Non-pigmented ciliary epithelial cell (primary cell): ENCODE measurements at regions not wholly inside any gene's neighbourhood (a gene's known extent, or its start where the extent isn't known, plus 50 kb on each side); places are given as distances from the start of the nearest gene placed in this dataset.
"Not testable (repeated sequence)": the region's sequence is repeated elsewhere in the genome, so short reads cannot be mapped to it uniquely, and the experiment has no call there.

Experiments
- DNase-seq: peaks from one replicate; pipeline ENCODE4 v3.0.0-alpha.2; 2010; ENCODE audit warnings: low read depth

DNA sequence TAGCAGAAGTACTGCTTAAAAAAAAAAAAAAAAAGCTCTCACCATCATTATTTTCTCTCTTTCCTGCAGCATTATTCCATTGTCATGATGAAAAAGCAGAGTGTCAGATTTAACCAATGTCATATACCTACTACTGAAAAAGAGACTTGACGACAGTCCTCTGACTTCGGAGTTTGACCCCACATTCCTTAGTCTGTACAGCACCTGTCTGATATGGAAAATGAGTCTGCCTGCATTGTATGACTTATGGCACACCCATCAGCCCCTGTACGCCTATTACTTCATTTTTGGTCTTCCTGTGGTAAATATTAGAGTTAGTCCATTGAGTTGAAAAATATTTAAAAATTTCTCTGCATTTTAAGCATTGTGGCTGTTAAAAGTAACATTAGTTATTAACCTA lies 54.5 kb upstream of the NOX4 start:
- DNase-seq = no peak

DNA sequence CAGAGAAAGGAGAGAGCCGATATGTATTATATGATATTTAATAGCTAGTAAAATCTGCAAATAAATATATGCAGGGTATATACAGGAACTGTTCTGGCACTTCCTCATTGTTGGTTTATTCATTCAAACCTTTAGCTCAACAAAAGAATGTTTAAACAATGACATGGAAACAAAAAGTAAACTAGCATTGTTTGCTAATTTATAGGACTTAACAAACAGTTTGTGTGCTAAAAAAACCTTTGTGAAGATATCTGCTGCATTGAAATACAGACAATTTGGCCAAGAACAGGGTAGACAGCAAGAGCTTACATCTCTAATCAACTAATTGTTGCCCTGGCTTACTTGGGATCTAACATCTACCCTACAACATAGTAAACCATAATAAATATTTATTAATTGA lies 64.6 kb upstream of the NOX4 start:
- DNase-seq = not testable (repeated sequence)

DNA sequence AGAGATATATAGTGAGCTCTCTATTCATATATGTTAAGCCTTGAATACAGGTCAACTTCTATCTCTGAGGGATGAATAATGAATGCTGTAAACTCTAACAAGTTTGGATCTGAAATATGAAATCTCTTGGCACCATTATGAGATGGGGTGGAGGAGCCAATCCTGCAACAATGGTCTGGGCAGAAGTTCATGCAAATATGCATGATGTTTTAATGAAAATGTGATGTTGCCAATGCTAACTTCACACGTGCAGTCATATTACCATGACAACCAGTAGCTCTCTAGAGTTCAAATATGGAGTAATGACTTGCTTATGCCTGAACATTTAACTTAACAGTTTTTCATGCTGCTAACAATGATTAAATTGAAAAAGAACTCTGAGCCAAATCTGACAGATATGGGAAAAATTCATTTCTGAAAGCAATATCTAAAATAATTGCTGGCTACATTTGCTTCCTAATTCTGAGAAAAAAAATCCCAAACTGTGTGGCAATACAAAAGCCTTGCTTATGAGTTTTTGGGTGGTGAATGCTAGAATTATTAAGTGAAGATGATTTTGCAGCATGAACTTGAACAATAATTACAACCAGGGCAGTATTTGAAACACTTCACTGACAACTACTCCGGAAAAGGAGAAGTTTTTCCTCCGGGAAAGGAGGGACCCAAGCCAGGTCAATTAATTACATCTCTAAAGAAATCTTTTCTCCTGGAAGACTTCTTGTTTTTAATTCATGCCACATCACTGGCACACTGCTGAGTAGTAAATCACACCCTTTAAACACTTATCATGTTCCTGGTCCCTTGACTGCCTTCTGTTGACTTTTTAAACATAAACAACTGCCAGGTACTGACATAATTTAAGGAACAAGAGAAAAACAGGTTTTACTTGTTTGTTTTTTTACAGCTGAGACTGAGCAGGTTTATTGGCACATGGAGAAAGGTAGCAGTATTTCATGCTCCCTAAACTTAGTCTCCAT lies 65.8 kb upstream of the NOX4 start:
- DNase-seq = not testable (repeated sequence)

DNA sequence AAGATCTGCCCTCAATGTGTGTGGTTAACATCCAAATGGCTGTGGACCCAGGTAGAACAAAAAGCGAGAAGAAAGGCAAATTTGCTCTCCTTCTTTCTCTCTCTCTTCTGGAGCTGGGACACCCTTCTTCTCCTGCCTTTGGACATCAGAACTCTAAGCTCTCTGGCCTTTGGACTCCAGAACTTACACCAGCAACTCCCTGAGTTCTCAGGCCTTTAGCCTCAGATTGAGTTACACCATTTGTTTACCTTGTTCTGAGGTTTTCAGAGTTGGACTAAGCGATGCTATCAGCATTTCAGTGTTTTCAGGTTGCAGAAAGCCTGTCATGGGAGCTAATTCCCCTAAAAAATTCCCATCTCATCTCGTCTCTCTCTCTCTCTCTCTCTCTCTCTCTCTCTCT lies 69.4 kb upstream of the NOX4 start:
- not testable (repeated sequence) for DNase-seq

DNA sequence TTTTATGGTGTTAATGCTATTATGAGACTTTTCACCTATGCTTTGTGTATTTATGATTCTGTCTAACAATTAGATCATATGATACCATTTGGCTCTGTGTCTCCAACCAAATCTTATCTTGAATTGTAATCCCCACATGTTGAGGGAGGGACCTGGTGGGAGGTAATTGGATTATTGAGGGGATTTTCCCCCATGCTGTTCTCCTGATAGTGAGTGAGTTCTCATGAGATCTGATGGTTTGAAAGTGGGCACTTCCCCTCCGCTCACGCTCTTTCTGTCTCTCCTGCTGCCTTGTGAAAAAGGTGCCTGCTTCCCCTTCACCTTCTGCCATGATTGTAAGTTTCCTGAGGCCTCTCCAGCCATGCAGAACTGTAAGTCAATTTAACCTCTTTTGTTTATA lies 71.6 kb upstream of the NOX4 start:
- not testable (repeated sequence) for DNase-seq

DNA sequence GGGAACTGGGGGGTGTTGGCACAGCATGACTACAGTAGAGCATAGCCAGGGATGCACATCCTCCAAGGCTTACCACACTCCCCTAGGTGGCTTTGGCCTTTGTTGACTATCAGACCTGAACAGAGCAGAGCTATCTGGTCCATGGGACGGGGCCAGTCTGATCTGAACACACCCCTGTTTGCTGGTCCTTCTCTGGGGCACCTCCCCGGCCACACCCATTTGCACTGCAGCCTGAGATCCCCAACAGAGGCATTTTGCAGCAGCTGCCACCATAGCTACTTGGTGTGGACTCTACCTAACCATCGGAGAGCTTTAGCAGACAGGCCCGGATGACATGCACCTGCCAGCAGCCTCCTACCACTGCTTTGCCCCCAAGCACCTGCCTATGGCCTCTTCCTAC lies 75.8 kb upstream of the NOX4 start:
- no peak for DNase-seq

DNA sequence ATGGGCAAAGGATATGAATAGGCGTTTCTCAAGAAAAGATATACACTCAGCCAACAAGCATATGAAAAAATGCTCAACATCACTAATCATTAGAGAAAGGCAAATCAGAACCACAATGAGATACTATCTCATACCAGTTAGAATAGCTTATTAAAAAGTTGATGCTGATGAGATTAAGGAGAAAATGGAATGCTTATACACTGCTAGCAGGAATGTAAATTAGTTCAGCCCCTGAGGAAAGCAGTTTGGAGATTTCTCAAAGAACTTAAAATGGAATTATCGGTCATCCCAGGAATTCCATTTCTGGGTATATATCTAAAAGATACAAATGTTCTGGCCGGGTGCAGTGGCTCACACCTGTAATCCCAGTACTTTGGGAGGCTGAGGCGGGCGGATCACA lies 78.2 kb upstream of the NOX4 start:
- not testable (repeated sequence) for DNase-seq

DNA sequence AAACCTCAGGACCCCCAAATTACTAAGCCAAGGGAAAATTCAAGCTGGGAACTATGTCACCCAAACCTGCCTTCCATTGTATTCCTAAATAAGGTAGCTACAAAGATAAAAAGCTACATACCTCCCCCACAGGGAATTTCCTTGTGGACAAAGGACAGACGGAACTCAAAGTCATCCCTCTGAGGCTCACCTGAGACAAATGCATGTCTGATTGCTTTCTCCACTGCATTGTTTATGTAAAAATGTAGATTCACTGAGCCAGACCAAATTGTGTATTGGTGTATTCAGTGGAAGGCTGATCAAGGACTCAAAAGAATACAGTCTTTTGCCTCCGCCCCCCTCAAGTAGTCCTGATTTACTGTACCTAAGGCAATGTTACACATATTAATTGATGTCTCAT lies 80.5 kb upstream of the NOX4 start:
- not testable (repeated sequence) for DNase-seq

DNA sequence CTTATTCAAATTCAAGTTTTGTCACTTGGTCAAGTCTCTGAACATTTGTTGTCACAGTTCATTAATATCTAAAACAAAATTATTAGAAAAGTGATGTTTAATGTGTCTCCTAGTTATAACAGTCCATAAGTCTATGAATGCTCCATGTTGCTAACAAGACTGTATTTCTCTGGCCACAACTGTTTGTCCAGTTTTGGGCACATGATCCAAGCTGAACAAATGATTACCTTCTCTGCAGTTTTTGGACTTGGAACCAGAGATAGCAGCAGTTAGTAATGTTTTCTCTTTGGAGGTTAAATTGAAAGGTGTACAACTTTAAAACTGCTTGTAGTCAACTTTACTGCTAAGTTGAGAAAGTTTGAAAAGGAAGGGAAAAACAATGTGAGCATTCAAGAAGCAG lies 84.7 kb upstream of the NOX4 start:
- DNase-seq = not testable (repeated sequence)

DNA sequence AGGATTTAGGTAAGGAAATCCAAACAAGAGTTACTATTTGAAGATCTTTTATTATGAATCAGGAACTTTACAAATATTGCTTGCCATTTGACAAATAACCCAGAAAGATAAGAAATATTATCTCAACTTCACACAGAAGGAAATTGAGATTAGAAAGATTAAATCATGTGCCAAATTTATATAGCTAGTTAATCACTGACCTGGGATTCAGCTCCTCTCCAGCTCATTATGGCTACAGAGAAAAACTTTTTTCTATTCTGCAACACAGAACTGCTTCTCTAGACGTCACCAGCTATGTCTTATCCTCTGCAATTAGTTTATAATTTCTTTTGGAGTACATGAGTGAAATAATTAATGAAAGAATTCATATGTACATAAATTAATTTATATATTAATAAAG lies 86.3 kb upstream of the NOX4 start:
- not testable (repeated sequence) for DNase-seq

DNA sequence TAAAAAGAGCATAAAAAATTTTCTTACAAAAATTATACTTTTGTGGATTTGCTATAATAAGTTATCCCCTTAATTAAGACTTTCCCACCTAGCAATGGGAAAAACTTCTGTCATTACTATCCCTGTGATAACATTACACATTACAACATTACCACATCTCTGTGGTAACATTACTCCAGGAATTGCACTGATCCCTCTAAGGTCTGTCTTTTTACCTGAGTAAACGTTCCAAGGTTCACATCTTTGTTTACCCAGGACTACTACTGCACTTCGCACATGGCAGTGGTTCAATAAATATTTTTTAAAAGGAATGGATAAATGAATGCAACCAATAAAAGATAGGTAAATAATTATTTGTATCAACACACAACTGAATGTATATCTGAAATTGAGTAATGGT lies 92.4 kb upstream of the NOX4 start:
- DNase-seq = no peak

DNA sequence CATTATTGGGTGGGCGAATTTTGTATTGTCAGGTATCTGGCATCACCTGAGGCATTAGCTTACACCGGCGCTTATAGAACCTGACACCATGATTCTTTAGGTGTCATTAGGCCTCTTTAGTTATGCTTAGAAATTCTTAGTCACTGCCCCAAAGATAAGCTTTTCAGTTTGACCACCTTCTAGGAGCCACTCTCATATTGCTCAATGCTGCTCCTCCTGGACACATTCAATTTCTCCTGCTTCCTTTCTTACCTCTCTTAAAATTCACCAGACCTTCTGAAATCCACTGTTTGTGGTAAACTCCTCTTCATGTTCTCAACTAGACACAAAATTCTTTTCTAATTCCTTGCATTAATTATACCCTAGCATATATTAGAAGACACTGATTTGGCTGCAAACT lies 93.9 kb upstream of the NOX4 start:
- not testable (repeated sequence) for DNase-seq

DNA sequence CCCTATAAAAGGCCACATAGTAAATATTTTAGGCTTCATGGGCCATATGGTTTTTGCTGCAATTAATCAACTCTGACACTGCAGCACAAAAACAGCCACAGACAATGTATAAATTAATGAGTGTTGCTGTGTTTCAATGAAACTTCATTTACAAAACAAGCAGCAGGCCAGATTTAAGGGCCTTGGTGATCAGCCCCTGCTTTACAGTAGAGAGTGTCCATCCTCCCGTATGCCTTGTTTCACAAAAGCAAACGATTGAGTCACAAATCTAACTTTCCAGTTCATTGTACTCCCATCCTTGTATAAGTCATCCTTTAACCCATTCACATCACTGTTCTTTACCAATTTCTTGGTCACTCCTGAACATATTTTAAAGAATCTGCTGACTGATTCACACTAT lies 94.3 kb upstream of the NOX4 start:
- DNase-seq = not testable (repeated sequence)

DNA sequence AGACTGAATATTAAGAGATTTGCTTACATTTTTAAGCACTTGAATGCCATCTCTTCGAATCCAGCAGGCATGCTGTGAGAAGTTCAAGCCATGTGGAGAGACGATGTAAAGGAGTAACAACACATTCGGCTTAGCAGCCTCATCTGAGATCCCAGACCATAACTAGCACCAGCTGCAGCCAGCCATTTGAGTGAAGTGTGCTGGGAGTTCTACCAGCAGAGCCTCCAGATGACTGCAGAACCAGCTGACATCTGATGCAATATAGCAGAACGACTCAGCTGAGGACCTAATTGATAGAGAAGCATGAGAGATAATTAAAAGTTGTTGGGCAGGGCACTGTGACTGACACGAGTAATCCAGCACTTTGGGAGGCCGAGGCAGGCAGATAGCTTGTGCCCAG lies 98.2 kb upstream of the NOX4 start:
- DNase-seq = not testable (repeated sequence)

DNA sequence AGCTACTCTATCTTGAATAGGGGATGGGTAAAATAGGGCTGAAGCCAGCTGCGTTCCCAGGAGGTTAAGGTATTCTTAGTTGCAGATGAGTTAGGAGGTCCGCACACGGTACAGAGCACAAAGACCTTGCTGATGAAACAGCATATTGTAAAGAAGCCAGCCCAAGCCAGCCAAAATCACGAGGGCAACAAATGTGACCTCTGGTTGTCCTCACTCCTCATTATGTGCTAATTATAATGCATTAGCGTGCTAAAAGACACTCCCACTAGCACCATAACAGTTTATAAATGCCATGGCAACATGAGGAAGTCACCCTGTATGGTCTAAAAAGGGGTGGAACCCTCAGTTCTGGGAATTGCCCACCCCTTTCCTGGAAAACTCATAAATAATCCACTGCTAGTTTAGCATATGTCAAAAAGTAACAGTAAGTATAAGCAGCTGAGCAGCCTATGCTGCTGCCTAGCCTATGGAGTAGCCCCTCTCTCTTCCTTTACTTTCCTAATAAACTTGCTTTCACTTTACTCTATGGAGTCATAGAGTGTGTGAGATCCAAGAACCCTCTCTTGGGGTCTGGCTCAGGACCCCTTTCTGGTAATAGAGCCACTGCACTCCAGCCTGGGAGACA lies 98.9 kb upstream of the NOX4 start:
- not testable (repeated sequence) for DNase-seq

DNA sequence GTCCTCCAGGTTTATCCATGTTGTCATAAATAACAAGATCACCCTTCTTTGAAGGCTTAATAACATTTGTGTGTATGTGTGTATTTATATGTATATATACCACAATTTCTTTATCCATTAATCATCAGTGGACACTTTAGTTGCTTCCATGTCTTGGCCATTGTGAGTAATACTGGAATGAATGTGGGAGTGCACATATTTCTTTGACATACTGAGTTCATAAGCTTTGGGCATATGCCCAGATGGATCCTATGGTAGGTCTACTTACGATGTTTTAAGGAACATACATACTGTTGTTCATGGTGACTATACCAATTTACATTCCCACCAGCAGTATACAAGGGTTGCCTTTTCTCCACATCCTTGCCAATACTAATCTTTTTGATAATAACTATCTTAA lies 108.8 kb upstream of the TRIM77 start:
- DNase-seq = peak; percentile 73

DNA sequence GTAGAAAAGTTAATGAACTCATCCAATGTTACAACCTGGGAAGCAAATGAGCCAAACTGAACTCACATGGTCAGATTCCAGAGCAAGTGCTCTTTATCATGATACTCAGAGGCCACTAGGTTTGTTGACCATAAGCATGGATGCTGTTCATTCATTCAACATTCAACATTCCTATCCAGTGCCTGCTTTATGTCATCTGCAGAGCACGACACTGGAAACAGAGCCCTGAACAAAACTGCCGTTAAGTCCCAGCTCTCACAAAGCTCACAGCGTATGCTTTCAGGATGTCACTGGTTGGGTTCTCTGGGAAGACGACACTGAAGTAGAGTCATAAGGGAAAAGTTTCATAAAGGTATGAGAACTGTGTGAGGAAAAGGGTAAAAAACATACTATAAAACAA lies 105.8 kb upstream of the TRIM77 start:
- no peak for DNase-seq

DNA sequence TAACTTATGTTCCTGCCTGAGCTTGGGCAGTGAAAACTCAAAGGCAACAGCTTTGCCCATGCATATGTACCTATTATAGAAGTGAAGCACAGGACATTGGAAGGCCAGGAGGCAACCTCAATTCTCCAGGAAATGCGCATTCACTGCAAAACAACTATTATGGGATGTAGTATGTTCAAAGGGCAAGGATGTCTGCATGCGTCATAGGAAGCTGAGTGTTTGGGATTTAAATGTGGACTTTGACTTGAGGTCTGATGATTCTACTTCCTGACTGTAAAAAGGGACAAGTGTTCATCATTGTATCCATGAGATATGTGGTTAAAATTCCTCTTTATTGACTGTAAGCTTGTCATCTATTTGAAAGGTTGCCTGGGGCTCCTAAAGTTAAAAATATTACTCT lies 103.3 kb upstream of the TRIM77 start:
- DNase-seq = peak; percentile 68

DNA sequence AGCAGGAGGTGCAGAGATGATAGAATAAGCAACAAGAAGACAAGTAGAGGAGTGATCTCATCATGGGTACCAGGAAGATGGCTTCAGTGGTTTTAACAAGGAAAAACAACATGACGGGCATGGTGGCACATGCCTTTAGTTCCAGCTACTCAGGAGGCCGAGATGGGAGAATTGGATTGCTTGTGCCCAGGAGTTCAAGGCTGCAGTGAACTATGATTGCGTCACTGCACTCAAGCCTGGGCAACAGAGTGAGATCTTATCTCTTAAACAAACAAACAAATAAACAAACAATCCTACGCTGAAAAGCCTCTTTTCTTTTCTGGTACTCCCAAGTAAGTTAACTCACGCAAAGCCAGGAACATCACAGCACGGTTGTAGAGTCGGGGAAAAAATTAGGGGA lies 102.6 kb upstream of the TRIM77 start:
- not testable (repeated sequence) for DNase-seq

DNA sequence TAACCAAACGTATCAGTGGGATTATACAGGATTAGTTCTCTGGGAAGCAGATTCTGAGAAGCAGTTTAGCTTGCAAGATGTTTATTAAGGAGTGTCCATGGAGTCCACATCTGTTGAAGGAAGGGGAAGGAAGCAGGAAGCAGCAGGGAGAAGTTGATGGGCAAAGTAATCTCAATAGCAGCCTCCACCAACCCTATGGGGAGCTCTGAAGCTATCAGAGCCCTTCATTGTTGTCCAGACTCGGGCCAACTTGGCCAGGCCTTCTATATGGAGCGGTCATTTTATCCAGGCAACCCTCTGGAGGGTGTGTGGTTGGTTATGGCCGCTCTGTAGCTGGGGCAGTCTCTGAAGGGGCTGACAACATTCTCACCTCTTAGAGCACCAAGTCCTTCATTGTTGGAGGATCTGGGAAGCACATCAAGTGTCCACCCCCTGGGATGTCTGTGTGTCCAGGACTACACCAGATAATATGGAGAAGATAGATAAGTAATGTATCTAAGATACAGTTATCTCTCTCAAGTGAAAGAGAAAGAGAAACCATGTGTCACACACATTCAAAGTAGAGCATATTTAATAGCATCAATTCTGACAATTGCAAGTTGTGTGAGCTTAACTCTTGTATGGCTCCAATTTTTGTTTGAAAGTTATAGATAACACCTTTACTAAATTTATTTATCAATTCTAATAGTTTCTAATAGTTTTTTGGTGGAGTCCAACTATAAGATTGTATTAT lies 101.7 kb upstream of the TRIM77 start:
- no peak for DNase-seq

DNA sequence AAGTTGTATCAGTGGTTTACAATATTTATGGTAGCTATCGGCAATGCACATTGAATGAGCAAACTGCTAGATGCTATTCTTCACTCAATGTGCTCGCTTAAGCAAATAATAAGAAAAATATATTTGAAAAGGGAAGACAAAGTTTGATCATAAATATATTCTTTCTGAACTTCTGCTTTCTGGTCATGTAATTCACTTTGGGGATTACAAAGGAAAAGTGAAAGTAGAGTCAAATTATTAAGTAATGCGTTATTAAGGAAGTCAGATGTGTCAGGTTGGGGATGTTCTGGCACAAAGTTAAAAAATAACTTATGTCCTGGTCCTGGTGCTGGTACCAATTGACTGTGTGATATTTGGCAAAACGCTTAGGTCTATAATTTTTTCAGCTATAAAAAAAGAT lies 98.0 kb upstream of the TRIM77 start:
- no peak for DNase-seq

DNA sequence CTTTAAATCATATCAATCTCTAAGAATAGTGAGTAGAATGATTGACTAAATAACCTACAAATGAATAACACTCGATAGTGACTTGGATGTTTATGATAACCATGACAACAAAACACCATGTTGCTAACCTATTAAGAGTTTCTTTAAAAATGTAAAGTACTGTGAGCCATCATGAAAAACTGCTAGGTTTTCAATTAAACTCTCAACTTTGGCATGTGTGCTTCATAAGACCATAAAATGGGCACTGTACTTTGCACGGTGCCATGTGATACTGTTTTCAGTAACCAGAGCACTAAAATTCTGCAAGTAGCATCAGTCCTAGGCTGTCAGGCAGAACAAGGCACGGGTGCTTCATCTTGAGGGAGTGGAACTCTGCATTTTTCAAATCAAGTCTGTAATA lies 96.2 kb upstream of the TRIM77 start:
- no peak for DNase-seq

DNA sequence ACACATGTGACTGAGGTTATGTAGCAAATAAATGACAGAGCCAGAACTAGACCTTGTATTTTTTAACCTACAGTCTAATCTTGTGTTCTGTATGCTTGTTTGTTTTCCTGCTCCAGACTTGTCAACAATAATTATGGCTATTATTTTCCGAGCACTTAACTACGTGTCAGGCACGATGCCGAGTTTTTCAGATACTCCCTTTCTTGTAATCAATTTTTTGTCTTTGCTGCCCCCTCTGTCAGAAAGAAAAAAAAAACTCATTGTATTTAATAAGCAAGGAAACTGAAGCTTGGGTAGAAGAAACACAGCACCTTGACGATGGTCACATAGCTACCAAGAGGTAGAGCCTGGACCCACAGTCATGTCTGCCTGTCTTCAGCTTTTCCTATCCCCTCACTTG lies 95.7 kb upstream of the TRIM77 start:
- DNase-seq = not testable (repeated sequence)
